ENCODE measurements at regions not wholly inside any gene's neighbourhood (a gene's known extent, or its start where the extent isn't known, plus 50 kb on each side); places are given as distances from the start of the nearest gene placed in this dataset.

GRCh38 chr16:13545271-13545670, 374.7 kb upstream of the ERCC4 start:
- TF ChIP-seq, protein P1, sequence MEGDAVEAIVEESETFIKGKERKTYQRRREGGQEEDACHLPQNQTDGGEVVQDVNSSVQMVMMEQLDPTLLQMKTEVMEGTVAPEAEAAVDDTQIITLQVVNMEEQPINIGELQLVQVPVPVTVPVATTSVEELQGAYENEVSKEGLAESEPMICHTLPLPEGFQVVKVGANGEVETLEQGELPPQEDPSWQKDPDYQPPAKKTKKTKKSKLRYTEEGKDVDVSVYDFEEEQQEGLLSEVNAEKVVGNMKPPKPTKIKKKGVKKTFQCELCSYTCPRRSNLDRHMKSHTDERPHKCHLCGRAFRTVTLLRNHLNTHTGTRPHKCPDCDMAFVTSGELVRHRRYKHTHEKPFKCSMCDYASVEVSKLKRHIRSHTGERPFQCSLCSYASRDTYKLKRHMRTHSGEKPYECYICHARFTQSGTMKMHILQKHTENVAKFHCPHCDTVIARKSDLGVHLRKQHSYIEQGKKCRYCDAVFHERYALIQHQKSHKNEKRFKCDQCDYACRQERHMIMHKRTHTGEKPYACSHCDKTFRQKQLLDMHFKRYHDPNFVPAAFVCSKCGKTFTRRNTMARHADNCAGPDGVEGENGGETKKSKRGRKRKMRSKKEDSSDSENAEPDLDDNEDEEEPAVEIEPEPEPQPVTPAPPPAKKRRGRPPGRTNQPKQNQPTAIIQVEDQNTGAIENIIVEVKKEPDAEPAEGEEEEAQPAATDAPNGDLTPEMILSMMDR (conservative IDR thresholded peaks at IDR 0.05; ENCODE audit: low read depth in 2 of 2): no peak
- TF ChIP-seq POLR2AphosphoS5 (IDR thresholded peaks at IDR 0.05; ENCODE audit: low read depth): no peak
